ENCODE measurements at regions not wholly inside any gene's neighbourhood (a gene's known extent, or its start where the extent isn't known, plus 50 kb on each side); places are given as distances from the start of the nearest gene placed in this dataset.

GRCh38 chr11:104238916-104239315 is 75.0 kb upstream of the PDGFD start:
- TF ChIP-seq CTCF (IDR thresholded peaks at IDR 0.05; ENCODE audit: low read depth, low read length) (no peak), EZH2phosphoT487 (IDR thresholded peaks at IDR 0.05; ENCODE audit: low read depth) (no peak)

All from OCI-LY3 (cell line).